ENCODE measurements at regions not wholly inside any gene's neighbourhood (a gene's known extent, or its start where the extent isn't known, plus 50 kb on each side); places are given as distances from the start of the nearest gene placed in this dataset.

DNA sequence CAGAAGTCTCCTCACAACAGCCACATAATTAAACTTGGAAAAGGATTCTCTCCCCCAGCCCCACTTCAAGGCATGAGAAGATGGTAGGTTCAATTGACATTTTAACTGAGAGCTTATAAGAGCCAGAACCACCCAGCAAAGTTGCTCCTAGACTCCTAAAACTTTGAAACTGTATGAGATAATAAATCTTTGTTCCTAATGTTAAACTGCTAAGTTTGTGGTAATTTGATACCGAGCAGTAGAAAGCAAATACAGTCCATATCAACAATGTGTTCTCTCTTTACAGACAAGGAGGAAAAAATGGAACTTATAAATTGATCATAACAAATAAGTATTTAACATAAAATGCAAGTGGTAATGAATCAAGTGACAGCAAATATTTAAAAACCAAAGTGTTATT is 831.8 kb downstream of the MAFB start:
- Histone ChIP-seq H3K4me3 (no peak overlapping the region), H3K36me3 (no peaks in the 10 kb centered on the region), H3K27me3 (no peaks in the 10 kb centered on the region), H3K9me3 (no peaks in the 10 kb centered on the region), H3K4me1 (no peaks in the 10 kb centered on the region), H3K27ac (no peak overlapping the region)
- WGBS, 4 donors, result 74 to 95% (median 85%) methylated on average over 1 of the region's 1 CpG
- ATAC-seq (no peak), DNase-seq (no peak)
- TF ChIP-seq CTCF (IDR thresholded peaks at IDR 0.05) (no peak), POLR2A (IDR thresholded peaks at IDR 0.05) (no peak)
- intact Hi-C loops (cut with DNase I), result no loop called here

GRCh38 chr20:39855799-39856198 is 833.2 kb downstream of the MAFB start:
- Histone ChIP-seq H3K27me3 (no peaks in the 10 kb centered on the region), H3K4me1 (peaks cover 0 to 8% (median 3%) of the 10 kb centered on the region in 12 donors), H3K36me3 (no peaks in the 10 kb centered on the region), H3K4me3 (no peak overlapping the region), H3K27ac (no peak overlapping the region), H3K9me3 (no peaks in the 10 kb centered on the region)
- TF ChIP-seq CTCF (IDR thresholded peaks at IDR 0.05) (no peak), POLR2A (IDR thresholded peaks at IDR 0.05) (no peak)
- WGBS, 4 donors, result 75 to 86% (median 82%) methylated on average over 3 of the region's 3 CpGs
- intact Hi-C loops (cut with DNase I), result no loop called here
- DNase-seq, result no peak
- no peak for ATAC-seq

DNA sequence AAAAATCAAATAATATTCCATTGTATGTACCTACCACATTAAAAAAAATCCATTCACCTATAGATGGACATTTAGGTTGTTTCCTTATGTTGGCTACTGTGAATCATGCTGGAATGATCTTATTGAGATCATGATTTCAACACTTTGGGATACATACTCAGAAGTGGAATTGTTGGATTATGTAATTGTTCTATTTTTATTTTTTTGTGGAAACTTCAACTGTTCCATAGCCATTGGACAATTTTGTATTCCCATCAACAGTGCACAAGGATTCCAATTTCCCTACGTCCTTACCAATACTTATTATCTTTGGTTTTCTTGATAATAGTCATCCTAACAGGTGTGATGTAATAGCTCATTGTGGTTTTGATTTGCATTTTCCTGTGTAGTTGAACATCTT is 834.0 kb downstream of the MAFB start:
- Histone ChIP-seq H3K27ac (no peak overlapping the region), H3K4me1 (peaks cover 0 to 15% (median 10%) of the 10 kb centered on the region in 12 donors), H3K9me3 (no peaks in the 10 kb centered on the region), H3K27me3 (no peaks in the 10 kb centered on the region), H3K4me3 (no peak overlapping the region), H3K36me3 (no peaks in the 10 kb centered on the region)
- TF ChIP-seq POLR2A (IDR thresholded peaks at IDR 0.05), result no peak
- no peak for TF ChIP-seq CTCF (IDR thresholded peaks at IDR 0.05)
- ATAC-seq (no peak), DNase-seq (no peak)
- intact Hi-C loops (cut with DNase I), result no loop called here
- 71 to 89% (median 79%) methylated on average over 1 of the region's 1 CpG for WGBS, 4 donors

GRCh38 chr20:39853636-39854035 is 835.4 kb downstream of the MAFB start:
- DNase-seq (no peak), ATAC-seq (no peak)
- TF ChIP-seq CTCF (IDR thresholded peaks at IDR 0.05), result no peak
- TF ChIP-seq POLR2A (IDR thresholded peaks at IDR 0.05), result no peak
- H3K4me3 ChIP-seq, result no peak overlapping the region
- no peak overlapping the region for H3K27ac ChIP-seq
- 89 to 96% (median 93%) methylated on average over 2 of the region's 2 CpGs for WGBS, 4 donors
- H3K9me3 ChIP-seq, result no peaks in the 10 kb centered on the region
- H3K4me1 ChIP-seq, result peaks cover 0 to 29% (median 20%) of the 10 kb centered on the region in 12 donors
- intact Hi-C loops (cut with DNase I), result no loop called here
- no peaks in the 10 kb centered on the region for H3K27me3 ChIP-seq
- H3K36me3 ChIP-seq, result no peaks in the 10 kb centered on the region
